ENCODE measurements at regions not wholly inside any gene's neighbourhood (a gene's known extent, or its start where the extent isn't known, plus 50 kb on each side); places are given as distances from the start of the nearest gene placed in this dataset.

- CTCF ChIA-PET (ENCODE audit: partially characterized antibody) = no interaction called here
- no peaks in the 10 kb centered on the region for H3K79me1 ChIP-seq (ENCODE audit: low read depth, low read length)
- H3K23me2 ChIP-seq (ENCODE audit: low read depth, low read length) = no peaks in the 10 kb centered on the region
- no peak overlapping the region for H3K4me3 ChIP-seq (ENCODE audit: extremely low read depth in 1 of 4, insufficient read depth in 2 of 4, low read depth in 3 of 4, low read length in 4 of 4)
- H4K20me1 ChIP-seq (replicated peaks in 1 of 2; ENCODE audit: control insufficient read depth in 1 of 2, insufficient read depth in 2 of 2, low read length in 2 of 2) = no peaks in the 10 kb centered on the region
- no peak overlapping the region for H4K91ac ChIP-seq (replicated peaks; ENCODE audit: insufficient read length, low read length)
- H2BK20ac ChIP-seq (ENCODE audit: low read length) = no peak overlapping the region
- no peak overlapping the region for H3K23ac ChIP-seq (ENCODE audit: insufficient read length)
- no peak overlapping the region for H2BK12ac ChIP-seq (ENCODE audit: low read depth, low read length)
- H3K18ac ChIP-seq (ENCODE audit: extremely low read depth, low read length) = no peak overlapping the region
- H4K8ac ChIP-seq (ENCODE audit: extremely low read depth, insufficient read depth, low read length) = no peak overlapping the region
- no peak overlapping the region for H2AK5ac ChIP-seq (ENCODE audit: low read depth, low read length)
- H2BK120ac ChIP-seq (replicated peaks; ENCODE audit: low read depth, low read length) = no peak overlapping the region
- H4K5ac ChIP-seq (ENCODE audit: insufficient read length, low read depth, low read length) = no peak overlapping the region
- WGBS, 2 experiments (ENCODE audit: extremely low coverage in 1 of 2, insufficient coverage in 1 of 2, insufficient read length in 1 of 2, insufficient replicate concordance in 2 of 2, low coverage in 1 of 2, low lambda C conversion rate in 2 of 2, missing lambda C conversion rate in 1 of 2) = 82% methylated on average over 2 of the region's 2 CpGs; no CpG with 5 or more reads in 1 of the 2 experiments
- FAIRE-seq = no peak
- H3K4me1 ChIP-seq (replicated peaks in 1 of 4; ENCODE audit: control insufficient read depth in 3 of 4, insufficient read depth in 4 of 4, low read length in 3 of 4) = no peaks in the 10 kb centered on the region
- no peak overlapping the region for H2BK5ac ChIP-seq (ENCODE audit: low read depth, low read length)
- no peak for DNase-seq (ENCODE audit: low read depth in 1 of 2, low spot score in 2 of 2)
- no peak overlapping the region for H3K27ac ChIP-seq (ENCODE audit: low read depth, low read length)
- H3K9me3 ChIP-seq (ENCODE audit: insufficient read depth in 2 of 2, low read depth in 1 of 2, low read length in 1 of 2) = no peaks in the 10 kb centered on the region
- no peak overlapping the region for H3K56ac ChIP-seq (replicated peaks; ENCODE audit: insufficient read length, low read depth, low read length)
- H2AFZ ChIP-seq (ENCODE audit: low read length) = no peak overlapping the region
- no peak overlapping the region for H3K4ac ChIP-seq (replicated peaks; ENCODE audit: insufficient read length, low read depth, low read length)
- no peak overlapping the region for H2BK15ac ChIP-seq (ENCODE audit: low read length)
- no peak overlapping the region for H3K9ac ChIP-seq (replicated peaks in 1 of 4; ENCODE audit: extremely low read depth in 1 of 4, low read depth in 3 of 4, low read length in 3 of 4)
- no peak overlapping the region for H3K14ac ChIP-seq (ENCODE audit: insufficient read length)
- no peaks in the 10 kb centered on the region for H3K79me2 ChIP-seq (ENCODE audit: control insufficient read depth in 1 of 2, insufficient read depth in 2 of 2, low read length in 2 of 2)
- H3K4me2 ChIP-seq (ENCODE audit: insufficient read depth in 1 of 2, low read depth in 2 of 2, low read length in 2 of 2) = no peak overlapping the region
- no peaks in the 10 kb centered on the region for H3K36me3 ChIP-seq (ENCODE audit: control insufficient read depth in 2 of 4, insufficient read depth in 4 of 4, low read length in 3 of 4)
- POLR2A ChIA-PET (ENCODE audit: partially characterized antibody) = no interaction called here
- no peaks in the 10 kb centered on the region for H3K27me3 ChIP-seq (replicated peaks in 1 of 4; ENCODE audit: control insufficient read depth in 3 of 4, extremely low read depth in 1 of 4, insufficient read depth in 3 of 4, low read length in 3 of 4)
- TF ChIP-seq TAF7 (optimal IDR thresholded peaks at IDR 0.05; ENCODE audit: borderline replicate concordance, low read depth, low read length) = no peak
- TF ChIP-seq NANOG (IDR thresholded peaks at IDR 0.05; ENCODE audit: insufficient read depth, low read depth, low read length, poor library complexity, severe bottlenecking) = no peak
- TF ChIP-seq ZNF274 (IDR thresholded peaks at IDR 0.05; ENCODE audit: borderline replicate concordance, extremely low read depth, low read length) = no peak
- TF ChIP-seq NRF1 (IDR thresholded peaks at IDR 0.05; ENCODE audit: low read depth, low read length) = no peak
Observed at GRCh38 chr15:46934851-46935250, 782.5 kb upstream of the SEMA6D start.

All from H1 (cell line).